HepG2 (cell line): ENCODE measurements at regions not wholly inside any gene's neighbourhood (a gene's known extent, or its start where the extent isn't known, plus 50 kb on each side); places are given as distances from the start of the nearest gene placed in this dataset.

Experiments used
- ATAC-seq: fragments of 200-7000 bp; cut with Tn5 transposase; 3 replicates; pipeline ENCODE4 v1.9.1; 2020; ENCODE audit warnings: mild to moderate bottlenecking, moderate library complexity
- BruUV-seq: library from RNA; stranded (reverse); fragments of 400-500 nt; replicated peaks from 2 replicates; lab custom pipeline; 2021; lab: Mats Ljungman, UMichigan
- CTCF ChIA-PET: fragments of 300-600 bp; formaldehyde crosslinking; extraction: SDS; loops from one replicate; lab custom pipeline; 2021; ENCODE audit warnings: low total read pairs, inconsistent platforms, low intra/inter-chr PET ratio; lab: Yijun Ruan, JAX
- POLR2A ChIA-PET: fragments of 350-600 bp; sonication (Branson Sonifier 250); formaldehyde crosslinking; loops from one replicate; lab custom pipeline; 2020; ENCODE audit warnings: antibody characterized with exemption, inconsistent platforms; lab: Yijun Ruan, JAX
- DNase-seq: peaks from one replicate; pipeline ENCODE4 v3.0.0-alpha.2; 2015; ENCODE audit warnings: low spot score
- FAIRE-seq: peaks from 3 replicates; lab custom pipeline; 2011; peaks lifted over from hg19 to GRCh38; lab: Jason Lieb, UNC
- H2AFZ ChIP-seq: one replicate; pipeline ENCODE4 v1.6.1; 2011; ENCODE audit warnings: low read length, inconsistent platforms
- H3K27ac ChIP-seq: fragments of 300-600 bp; 3 replicates; pipeline ENCODE4 v1.8.0; 2011; ENCODE audit warnings: mixed run types, mild to moderate bottlenecking, mixed read lengths, low read length, inconsistent platforms; ENCODE audit not compliant: insufficient read depth; ENCODE audit errors: extremely low read length
- H3K27me3 ChIP-seq, 2 experiments: fragments of 200-600 bp in 1 of 2; 2 replicates in 1 of 2; 3 replicates in 1 of 2; pipeline versions ENCODE4 v1.6.0 to v1.8.0; 2011; ENCODE audit warnings: low read length in 2 of 2, mild to moderate bottlenecking in 2 of 2, moderate library complexity in 2 of 2, inconsistent platforms in 1 of 2; ENCODE audit not compliant: insufficient read depth in 2 of 2, control insufficient read depth in 1 of 2
- H3K36me3 ChIP-seq, 2 experiments: fragments of 200-600 bp in 1 of 2; replicated peaks in 1 of 2; 2 replicates in 1 of 2; 3 replicates in 1 of 2; pipeline versions ENCODE4 v1.5.1 to v1.8.0; 2011; ENCODE audit warnings: low read length in 2 of 2, inconsistent platforms in 1 of 2; ENCODE audit not compliant: insufficient read depth in 2 of 2, control insufficient read depth in 1 of 2
- H3K4me1 ChIP-seq: 2 replicates; pipeline ENCODE4 v1.5.1; 2012; ENCODE audit warnings: low read length, inconsistent platforms; ENCODE audit not compliant: insufficient read depth
- H3K4me2 ChIP-seq: 2 replicates; pipeline ENCODE4 v1.6.0; 2011; ENCODE audit warnings: low read depth, low read length, inconsistent platforms
- H3K4me3 ChIP-seq, 3 experiments: fragments of 200-600 bp in 1 of 3; sonication (generic), shearing (Covaris generic) in 1 of 3; replicated peaks in 1 of 3; 2 replicates each; pipeline ENCODE4 v1.5.1; 2011 to 2016; ENCODE audit warnings: low read length in 3 of 3, inconsistent platforms in 2 of 3, low read depth in 2 of 3, mild to moderate bottlenecking in 2 of 3, control low read depth in 1 of 3, mixed read lengths in 1 of 3; ENCODE audit not compliant: insufficient read depth in 1 of 3
- H3K79me2 ChIP-seq: one replicate; pipeline ENCODE4 v1.6.1; 2011; ENCODE audit warnings: low read length, inconsistent platforms; ENCODE audit not compliant: insufficient read depth
- H3K9ac ChIP-seq: 2 replicates; pipeline ENCODE4 v1.6.0; 2011; ENCODE audit warnings: mild to moderate bottlenecking, low read depth, low read length, inconsistent platforms; ENCODE audit not compliant: insufficient read depth
- H3K9me3 ChIP-seq: 2 replicates; pipeline ENCODE4 v1.5.1; 2012; ENCODE audit warnings: mild to moderate bottlenecking, low read length
- H4K20me1 ChIP-seq: 2 replicates; pipeline ENCODE4 v1.6.0; 2011; ENCODE audit warnings: inconsistent platforms, mild to moderate bottlenecking, low read length, moderate library complexity; ENCODE audit not compliant: insufficient read depth
- CHCHD3 ChIP-seq: sonication (generic); formaldehyde crosslinking; IDR thresholded peaks from 2 replicates; pipeline ENCODE4 v1.8.0; 2022; ENCODE audit warnings: mild to moderate bottlenecking, missing genetic modification reagents, moderate library complexity
- DNMT3B ChIP-seq: conservative IDR thresholded peaks from 2 replicates; pipeline ENCODE4 v1.6.1; 2016; ENCODE audit warnings: missing biosample characterization, control low read depth
- EED ChIP-seq: sonication (generic); formaldehyde crosslinking; IDR thresholded peaks from 2 replicates; pipeline ENCODE4 v1.5.0; 2020; ENCODE audit warnings: mild to moderate bottlenecking, missing genetic modification reagents
- HMG20B ChIP-seq: conservative IDR thresholded peaks from 2 replicates; pipeline ENCODE4 v1.6.1; 2016; ENCODE audit warnings: missing genetic modification reagents, missing compliant biosample characterization
- MYPOP ChIP-seq: sonication (generic); formaldehyde crosslinking; IDR thresholded peaks from 2 replicates; pipeline ENCODE4 v1.8.1; 2023; ENCODE audit warnings: mild to moderate bottlenecking, moderate library complexity, missing genetic modification reagents
- NR2F1 ChIP-seq, 2 experiments: fragments of 450-650 bp in 1 of 2; formaldehyde crosslinking in 1 of 2; IDR thresholded peaks; 2 replicates each; pipeline versions ENCODE4 v1.5.0 to v1.6.1; 2016 to 2020; ENCODE audit warnings: mild to moderate bottlenecking in 1 of 2, missing compliant biosample characterization in 1 of 2, missing genetic modification reagents in 1 of 2, moderate library complexity in 1 of 2
- RBM39 ChIP-seq: fragments of 200-400 bp; formaldehyde crosslinking; IDR thresholded peaks from one replicate; pipeline ENCODE4 v1.6.1; 2018; ENCODE audit warnings: antibody characterized with exemption, mild to moderate bottlenecking, low read depth, low read length; ENCODE audit not compliant: poor library complexity, severe bottlenecking
- TEF ChIP-seq: sonication (generic); formaldehyde crosslinking; IDR thresholded peaks from 2 replicates; pipeline ENCODE4 v1.5.0; 2020; ENCODE audit warnings: missing genetic modification reagents
- TRIM24 ChIP-seq: sonication (generic); formaldehyde crosslinking; IDR thresholded peaks from 2 replicates; pipeline ENCODE4 v1.8.0; 2022; ENCODE audit warnings: mild to moderate bottlenecking, missing genetic modification reagents
- ZBTB40 ChIP-seq, 2 experiments: fragments of 450-650 bp in 1 of 2; sonication (generic) in 1 of 2; formaldehyde crosslinking in 1 of 2; IDR thresholded peaks; 2 replicates each; pipeline versions ENCODE4 v1.6.1 to v1.8.0; 2016 to 2022; ENCODE audit warnings: antibody characterized with exemption in 1 of 2, mild to moderate bottlenecking in 1 of 2, missing genetic modification reagents in 1 of 2
- WGBS: methylation state at CpG from one replicate; pipeline ENCODE4 v1.1.6; 2017; ENCODE audit warnings: low lambda C conversion rate; 5-methylcytosine and 5-hydroxymethylcytosine counted together
- in situ Hi-C: cut with HindIII; loops from 2 replicates; pipeline ENCODE4 v1.10.0; 2017; ENCODE audit warnings: low pct_unique_long_range_greater_than_20kb; ENCODE audit not compliant: extremely low pct_ligation_motif_present
- intact Hi-C: fragments of 100-400 bp; cut with micrococcal nuclease; formaldehyde crosslinking; loops from one replicate; pipeline ENCODE4 v1.10.0; 2022; ENCODE audit not compliant: unreplicated experiment
- TF ChIP-seq, protein P1 (sequence below): sonication (generic); formaldehyde crosslinking; IDR thresholded peaks from 2 replicates; pipeline ENCODE4 v1.8.0; 2022; ENCODE audit warnings: missing genetic modification reagents, mild to moderate bottlenecking, moderate library complexity, borderline replicate concordance

DNA sequence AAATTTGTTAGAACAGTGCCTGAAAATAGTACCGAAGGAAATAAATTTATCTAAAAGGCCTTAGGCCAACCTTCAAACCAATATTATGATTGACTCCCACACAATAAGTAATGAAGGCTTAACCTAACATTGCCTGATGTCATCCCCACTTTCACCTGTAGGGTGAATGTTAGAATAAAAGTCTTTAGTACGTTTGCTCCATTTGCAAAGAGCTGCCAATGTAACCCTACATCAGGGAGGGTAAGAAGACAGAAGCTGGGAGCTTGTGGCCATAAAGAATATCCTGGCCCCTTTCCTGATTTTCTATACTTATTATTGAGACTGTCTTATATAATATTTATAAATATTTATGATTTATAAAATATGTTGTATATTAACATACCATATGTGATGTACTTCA is 661.8 kb upstream of the CXADR start:
- 0% methylated on average over 2 of the region's 2 CpGs for WGBS
- Histone ChIP-seq H3K4me1 (no peaks in the 10 kb centered on the region), H3K9ac (no peak overlapping the region), H3K36me3 (no peaks in the 10 kb centered on the region), H3K27ac (no peak overlapping the region), H3K4me2 (no peak overlapping the region), H3K9me3 (no peaks in the 10 kb centered on the region; the same call in 1 of the 2 replicates), H3K4me3 (no peak overlapping the region), H4K20me1 (no peaks in the 10 kb centered on the region), H3K27me3 (no peaks in the 10 kb centered on the region), H2AFZ (no peak overlapping the region), H3K79me2 (no peaks in the 10 kb centered on the region)
- FAIRE-seq, result no peak
- intact Hi-C loops (no loop called here), in situ Hi-C loops (no loop called here)
- CTCF ChIA-PET, result no interaction called here
- ATAC-seq, result peak; percentile 38; the same call in 1 of the 3 replicates
- POLR2A ChIA-PET, result no interaction called here
- no TSS peak for BruUV-seq
- peak; percentile 1 for DNase-seq
- TF ChIP-seq HMG20B (CRISPR knock-in tag), result no peak
- no peak for TF ChIP-seq TEF
- no peak for TF ChIP-seq RBM39
- no peak for TF ChIP-seq NR2F1 (CRISPR knock-in tag; IDR thresholded peaks at IDR 0.05)
- TF ChIP-seq CHCHD3 (CRISPR knock-in tag), result no peak
- TF ChIP-seq EED (CRISPR knock-in tag), result no peak
- TF ChIP-seq, protein P1, sequence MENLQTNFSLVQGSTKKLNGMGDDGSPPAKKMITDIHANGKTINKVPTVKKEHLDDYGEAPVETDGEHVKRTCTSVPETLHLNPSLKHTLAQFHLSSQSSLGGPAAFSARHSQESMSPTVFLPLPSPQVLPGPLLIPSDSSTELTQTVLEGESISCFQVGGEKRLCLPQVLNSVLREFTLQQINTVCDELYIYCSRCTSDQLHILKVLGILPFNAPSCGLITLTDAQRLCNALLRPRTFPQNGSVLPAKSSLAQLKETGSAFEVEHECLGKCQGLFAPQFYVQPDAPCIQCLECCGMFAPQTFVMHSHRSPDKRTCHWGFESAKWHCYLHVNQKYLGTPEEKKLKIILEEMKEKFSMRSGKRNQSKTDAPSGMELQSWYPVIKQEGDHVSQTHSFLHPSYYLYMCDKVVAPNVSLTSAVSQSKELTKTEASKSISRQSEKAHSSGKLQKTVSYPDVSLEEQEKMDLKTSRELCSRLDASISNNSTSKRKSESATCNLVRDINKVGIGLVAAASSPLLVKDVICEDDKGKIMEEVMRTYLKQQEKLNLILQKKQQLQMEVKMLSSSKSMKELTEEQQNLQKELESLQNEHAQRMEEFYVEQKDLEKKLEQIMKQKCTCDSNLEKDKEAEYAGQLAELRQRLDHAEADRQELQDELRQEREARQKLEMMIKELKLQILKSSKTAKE, result no peak
- no peak for TF ChIP-seq DNMT3B (CRISPR knock-in tag)
- no peak for TF ChIP-seq TRIM24 (CRISPR knock-in tag)
- TF ChIP-seq MYPOP (CRISPR knock-in tag), result no peak
- no peak for TF ChIP-seq ZBTB40 (IDR thresholded peaks at IDR 0.05)
- TF ChIP-seq ZBTB40 (CRISPR knock-in tag; IDR thresholded peaks at IDR 0.05), result no peak
